Transverse colon (tissue), 4 donors: ENCODE measurements at regions not wholly inside any gene's neighbourhood (a gene's known extent, or its start where the extent isn't known, plus 50 kb on each side); places are given as distances from the start of the nearest gene placed in this dataset.

ENCODE experiments used
- DNase-seq: peaks from one replicate; pipeline ENCODE4 v3.0.0-alpha.2; 2019
- H3K27ac ChIP-seq, 4 donors: fragments of 200-600 bp; sonication (generic); 2 replicates each; pipeline ENCODE4 v1.5.1; 2016 to 2018; ENCODE audit warnings: inconsistent platforms in 4 of 4
- H3K27me3 ChIP-seq: fragments of 200-600 bp; sonication (generic); 2 replicates; pipeline ENCODE4 v1.5.1; 2017; ENCODE audit warnings: inconsistent platforms
- H3K36me3 ChIP-seq, 4 donors: fragments of 200-600 bp; sonication (generic); 2 replicates each; pipeline ENCODE4 v1.5.1; 2017 to 2019; ENCODE audit warnings: inconsistent platforms in 4 of 4
- H3K4me1 ChIP-seq, 4 donors: fragments of 200-600 bp; sonication (generic); 2 replicates each; pipeline ENCODE4 v1.5.1; 2017 to 2020; ENCODE audit warnings: inconsistent platforms in 4 of 4
- H3K4me3 ChIP-seq, 4 donors: fragments of 200-600 bp; sonication (generic); 1 replicate in 1 of 4; 2 replicates in 3 of 4; pipeline versions ENCODE4 v1.5.1 to v1.6.1; 2017 to 2019; ENCODE audit warnings: inconsistent platforms in 4 of 4
- H3K9me3 ChIP-seq, 2 donors: fragments of 200-600 bp; sonication (generic); 2 replicates each; pipeline ENCODE4 v1.5.1; 2017 to 2019; ENCODE audit warnings: inconsistent platforms in 2 of 2
- CTCF ChIP-seq, 5 experiments: fragments of 200-600 bp in 3 of 5; fragments of 450-650 bp in 2 of 5; sonication (generic) in 3 of 5; IDR thresholded peaks; 1 replicate in 2 of 5; 2 replicates in 3 of 5; pipeline ENCODE4 v1.5.1; 2016 to 2017; ENCODE audit warnings: antibody characterized with exemption in 5 of 5, inconsistent platforms in 3 of 5, mild to moderate bottlenecking in 2 of 5, moderate library complexity in 1 of 5
- EP300 ChIP-seq: sonication (generic); formaldehyde crosslinking; IDR thresholded peaks from one replicate; pipeline ENCODE4 v1.6.1; 2017; ENCODE audit warnings: antibody characterized with exemption, low read depth
- POLR2A ChIP-seq: fragments of 450-650 bp; IDR thresholded peaks from one replicate; pipeline ENCODE4 v1.6.1; 2016; ENCODE audit warnings: antibody characterized with exemption, mild to moderate bottlenecking, moderate library complexity
- POLR2AphosphoS5 ChIP-seq, 3 donors: sonication (generic); formaldehyde crosslinking; IDR thresholded peaks; one replicate each; pipeline ENCODE4 v1.6.1; 2016; ENCODE audit warnings: antibody characterized with exemption in 3 of 3
- WGBS, 2 donors: methylation state at CpG; one replicate each; pipeline ENCODE4 v1.1.5; 2018; ENCODE audit warnings: low coverage in 1 of 2; 5-methylcytosine and 5-hydroxymethylcytosine counted together
- in situ Hi-C, 4 donors: fragments of 200-750 bp; cut with MboI; loops; one replicate each; pipeline versions ENCODE4 v1.15.0 to v1.15.1; 2017; ENCODE audit warnings: low sequenced_read_pairs in 3 of 4, low pct_ligation_motif_present in 1 of 4, low pct_unique_long_range_greater_than_20kb in 1 of 4
- intact Hi-C: fragments of 100-400 bp; cut with DNase I; formaldehyde crosslinking; loops from one replicate; pipeline ENCODE4 v1.15.1; 2023; ENCODE audit warnings: low total_unique reads

GRCh38 chr18:22550861-22551260 is 133.1 kb upstream of the CTAGE1 start:
- Histone ChIP-seq H3K9me3 (no peaks in the 10 kb centered on the region), H3K36me3 (no peaks in the 10 kb centered on the region), H3K4me3 (no peak overlapping the region), H3K27me3 (no peaks in the 10 kb centered on the region), H3K27ac (no peak overlapping the region), H3K4me1 (no peaks in the 10 kb centered on the region)
- intact Hi-C loops, result no loop called here
- 87 to 100% methylated on average over 1 of the region's 1 CpG for WGBS, 2 donors
- TF ChIP-seq CTCF (IDR thresholded peaks at IDR 0.05) (no peak), POLR2A (no peak), POLR2AphosphoS5 (IDR thresholded peaks at IDR 0.05) (no peak), EP300 (no peak)
- no peak for DNase-seq
- in situ Hi-C loops, result loop anchor here in 3 of 4 donors (10.0 to 25.0 kb wide), 7 partner anchors 89 to 989 kb away; partner anchors contain the start of gene GATA6 (in 3 of the 3)

- Histone ChIP-seq H3K9me3 (no peaks in the 10 kb centered on the region), H3K36me3 (no peaks in the 10 kb centered on the region), H3K4me1 (no peaks in the 10 kb centered on the region), H3K27me3 (no peaks in the 10 kb centered on the region), H3K4me3 (no peak overlapping the region), H3K27ac (no peak overlapping the region)
- intact Hi-C loops (no loop called here), in situ Hi-C loops (loop anchor here in 3 of 4 donors (10.0 to 25.0 kb wide), 7 partner anchors 89 to 989 kb away; partner anchors contain the start of gene GATA6 (in 3 of the 3))
- no peak for TF ChIP-seq POLR2AphosphoS5 (IDR thresholded peaks at IDR 0.05)
- TF ChIP-seq CTCF (IDR thresholded peaks at IDR 0.05), result no peak
- no peak for TF ChIP-seq EP300
- no peak for TF ChIP-seq POLR2A
- 67 to 76% methylated on average over 5 of the region's 5 CpGs for WGBS, 2 donors
- DNase-seq, result no peak
These were observed 133.9 kb upstream of the CTAGE1 start for GRCh38 chr18:22551536-22552151.

GRCh38 chr18:22552254-22552653 is 134.5 kb upstream of the CTAGE1 start:
- no peak for DNase-seq
- no peak overlapping the region for H3K27ac ChIP-seq
- H3K27me3 ChIP-seq, result no peaks in the 10 kb centered on the region
- H3K4me3 ChIP-seq, result no peak overlapping the region
- in situ Hi-C loops (loop anchor here in 3 of 4 donors (10.0 to 25.0 kb wide), 7 partner anchors 90 to 990 kb away; partner anchors contain the start of gene GATA6 (in 3 of the 3)), intact Hi-C loops (no loop called here)
- no peak for TF ChIP-seq EP300
- no peak for TF ChIP-seq CTCF (IDR thresholded peaks at IDR 0.05)
- TF ChIP-seq POLR2AphosphoS5 (IDR thresholded peaks at IDR 0.05), result no peak
- no peak for TF ChIP-seq POLR2A
- no peaks in the 10 kb centered on the region for H3K36me3 ChIP-seq
- H3K4me1 ChIP-seq, result no peaks in the 10 kb centered on the region
- no peaks in the 10 kb centered on the region for H3K9me3 ChIP-seq
- WGBS, 2 donors, result 50 to 51% methylated on average over 3 of the region's 3 CpGs

- WGBS, 2 donors, result 51 to 67% methylated on average over 3 of the region's 3 CpGs
- TF ChIP-seq CTCF (IDR thresholded peaks at IDR 0.05), result no peak
- no peak for TF ChIP-seq POLR2A
- no peak for TF ChIP-seq EP300
- TF ChIP-seq POLR2AphosphoS5 (IDR thresholded peaks at IDR 0.05), result no peak
- intact Hi-C loops, result no loop called here
These were observed 135.3 kb upstream of the CTAGE1 start for GRCh38 chr18:22552899-22553460.

More at GRCh38 chr18:22552899-22553460, 135.3 kb upstream of the CTAGE1 start:
- Histone ChIP-seq H3K4me1 (no peaks in the 10 kb centered on the region), H3K27me3 (no peaks in the 10 kb centered on the region), H3K36me3 (no peaks in the 10 kb centered on the region), H3K9me3 (no peaks in the 10 kb centered on the region), H3K4me3 (no peak overlapping the region), H3K27ac (no peak overlapping the region)
- in situ Hi-C loops, result loop anchor here in 3 of 4 donors (10.0 to 25.0 kb wide), 7 partner anchors 91 to 991 kb away; partner anchors contain the start of gene GATA6 (in 3 of the 3)
- DNase-seq, result no peak
